SK-N-SH (cell line): ENCODE measurements at regions not wholly inside any gene's neighbourhood (a gene's known extent, or its start where the extent isn't known, plus 50 kb on each side); places are given as distances from the start of the nearest gene placed in this dataset.
"Not testable (repeated sequence)": the region's sequence is repeated elsewhere in the genome, so short reads cannot be mapped to it uniquely, and the experiment has no call there.

Experiments
- CTCF ChIP-seq: fragments of 200-600 bp; sonication (generic); IDR thresholded peaks from 2 replicates; pipeline ENCODE4 v1.6.1; 2017; ENCODE audit warnings: antibody characterized with exemption, mild to moderate bottlenecking, moderate library complexity
- FOSL2 ChIP-seq: IDR thresholded peaks from 2 replicates; pipeline ENCODE4 v1.4.0; 2012; ENCODE audit warnings: low read depth, mild to moderate bottlenecking, moderate library complexity, borderline replicate concordance
- JUND ChIP-seq: IDR thresholded peaks from 2 replicates; pipeline ENCODE4 v1.4.0; 2012
- MEF2A ChIP-seq: IDR thresholded peaks from 2 replicates; pipeline ENCODE4 v1.4.0; 2012; ENCODE audit warnings: low read depth, borderline replicate concordance
- MXI1 ChIP-seq: IDR thresholded peaks from 2 replicates; pipeline ENCODE4 v1.6.1; 2012; ENCODE audit warnings: mild to moderate bottlenecking, low read depth, low read length, improper control_type of control experiment
- PBX3 ChIP-seq: IDR thresholded peaks from 2 replicates; pipeline ENCODE4; 2012
- RCOR1 ChIP-seq: fragments of 150-350 bp; IDR thresholded peaks from 2 replicates; pipeline ENCODE4 v1.6.1; 2017; ENCODE audit warnings: antibody characterized with exemption, low read length
- RXRA ChIP-seq: IDR thresholded peaks from 2 replicates; pipeline ENCODE4 v1.4.0; 2012; ENCODE audit warnings: low read depth, mild to moderate bottlenecking, borderline replicate concordance
- SMC3 ChIP-seq: IDR thresholded peaks from 2 replicates; pipeline ENCODE4 v1.6.1; 2012; ENCODE audit warnings: low read depth, low read length, improper control_type of control experiment
- TEAD4 ChIP-seq: IDR thresholded peaks from 2 replicates; pipeline ENCODE4 v1.4.0; 2012; ENCODE audit warnings: mild to moderate bottlenecking, borderline replicate concordance; ENCODE audit not compliant: insufficient read depth
- YY1 ChIP-seq: IDR thresholded peaks from 2 replicates; pipeline ENCODE4 v1.4.0; 2012; ENCODE audit warnings: low read depth, mild to moderate bottlenecking

GRCh38 chr13:56188582-56188981 lies 952.1 kb upstream of the PRR20A start:
- TF ChIP-seq YY1, PBX3, RXRA, CTCF, RCOR1, FOSL2, SMC3, MXI1, JUND, TEAD4, MEF2A: not testable (repeated sequence)
